ENCODE measurements at regions not wholly inside any gene's neighbourhood (a gene's known extent, or its start where the extent isn't known, plus 50 kb on each side); places are given as distances from the start of the nearest gene placed in this dataset.

DNA sequence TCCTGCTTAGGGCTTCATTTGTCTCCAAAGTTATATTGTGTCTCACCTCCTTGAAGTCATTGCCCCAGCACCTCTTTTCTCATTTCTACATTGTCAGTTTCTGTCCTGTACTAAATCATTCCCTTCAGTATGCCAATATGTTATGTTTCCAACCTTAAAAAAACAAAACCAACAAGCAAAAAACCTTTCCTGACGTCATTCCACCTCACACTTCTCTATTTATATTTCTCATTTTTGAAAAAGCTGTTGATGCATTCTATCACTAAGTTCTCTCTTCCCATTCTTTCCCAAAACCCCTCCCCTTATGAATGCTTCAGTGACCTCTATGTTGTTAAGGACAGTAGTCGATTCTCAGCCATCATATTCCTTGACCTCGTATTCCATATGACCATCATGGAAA lies 98.7 kb upstream of the ARHGAP24 start:
- no peak for DNase-seq (ENCODE audit: low read depth in 3 of 3, low spot score in 2 of 3)

DNA sequence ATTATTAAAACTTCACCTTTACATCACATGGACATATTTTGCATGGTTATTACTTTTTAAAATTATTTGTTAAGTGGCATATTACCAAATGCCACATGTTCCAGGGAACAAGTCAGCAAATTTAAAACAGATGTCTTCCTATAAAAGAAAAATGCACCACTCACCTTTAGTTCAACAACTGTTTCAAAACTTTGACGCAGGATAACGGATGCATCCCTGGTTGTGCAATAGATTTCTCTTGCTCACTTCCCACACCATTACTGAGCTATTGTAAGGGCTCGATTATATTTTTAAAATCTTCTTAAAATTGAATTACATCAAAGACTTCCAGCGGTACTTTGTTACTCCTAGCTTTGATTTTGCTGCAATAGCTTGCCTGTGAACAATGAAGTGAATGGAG lies 93.0 kb upstream of the ARHGAP24 start:
- no peak for DNase-seq (ENCODE audit: low read depth in 3 of 3, low spot score in 2 of 3)

DNA sequence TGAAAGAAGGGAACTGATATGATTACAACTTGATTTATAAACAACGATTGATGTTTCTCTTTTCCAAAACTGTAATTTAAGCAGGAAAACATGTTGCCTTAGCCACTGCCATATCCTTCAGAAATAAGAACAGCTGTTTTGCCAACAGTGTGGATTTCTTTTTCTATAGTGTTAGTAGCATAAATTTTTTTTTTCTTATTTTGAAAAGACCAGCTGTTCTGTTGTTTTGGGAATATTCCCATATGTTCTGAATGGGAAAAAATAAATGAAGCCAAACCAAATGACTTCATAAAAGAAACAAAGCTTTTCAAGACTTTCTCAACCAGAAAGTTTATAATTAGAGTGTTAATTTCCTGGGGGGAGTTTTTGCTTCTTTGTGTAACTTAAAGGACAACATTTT lies 83.9 kb upstream of the ARHGAP24 start:
- peak in 1 of 3 donors; percentile 5 for DNase-seq (ENCODE audit: low read depth in 3 of 3, low spot score in 2 of 3)

GRCh38 chr4:85391589-85392410 lies 83.2 kb upstream of the ARHGAP24 start:
- no peak for DNase-seq (ENCODE audit: low read depth in 3 of 3, low spot score in 2 of 3)

DNA sequence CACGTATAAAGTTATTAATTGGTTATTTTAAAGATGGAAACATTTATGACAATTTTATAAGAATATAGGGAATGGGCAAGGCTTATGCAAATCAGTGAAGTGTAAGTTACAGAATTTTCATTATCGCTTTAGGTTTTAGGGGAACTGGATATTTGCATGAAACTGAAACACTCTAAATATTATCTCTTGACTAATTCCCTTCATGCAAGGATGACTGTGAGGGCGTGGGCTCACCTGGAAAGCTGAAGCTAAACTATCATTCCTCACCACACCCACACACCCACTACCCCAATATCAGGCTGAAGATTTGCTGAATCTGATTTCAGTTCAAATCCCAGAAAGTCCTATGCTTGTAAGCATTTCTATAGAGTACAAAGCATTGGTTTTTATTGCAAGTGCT lies 81.7 kb upstream of the ARHGAP24 start:
- DNase-seq (ENCODE audit: low read depth in 3 of 3, low spot score in 2 of 3) = no peak

- no peak for DNase-seq (ENCODE audit: low read depth in 3 of 3, low spot score in 2 of 3)
Observed at GRCh38 chr4:85398276-85398675, 76.7 kb upstream of the ARHGAP24 start.

GRCh38 chr4:85399270-85399669 lies 75.7 kb upstream of the ARHGAP24 start:
- no peak for DNase-seq (ENCODE audit: low read depth in 3 of 3, low spot score in 2 of 3)

DNA sequence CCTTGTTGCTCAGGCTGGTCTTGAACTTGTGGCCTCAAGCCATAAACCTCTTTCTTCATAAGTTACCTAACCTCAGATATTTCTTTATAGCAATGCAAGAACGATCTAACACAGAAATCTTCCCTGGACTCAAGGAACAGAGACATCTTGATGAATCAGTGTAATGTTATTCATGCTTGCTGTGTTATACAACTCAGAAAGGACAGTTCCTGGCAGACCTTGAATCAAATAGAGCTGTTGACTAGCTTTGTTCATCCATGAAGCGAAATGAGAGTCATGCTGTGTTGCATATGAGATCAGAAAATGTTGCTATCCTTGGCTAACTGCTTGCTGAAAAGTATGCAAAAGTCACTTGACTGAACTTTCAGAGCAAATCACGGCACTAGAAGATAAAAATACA lies 72.6 kb upstream of the ARHGAP24 start:
- DNase-seq (ENCODE audit: low read depth in 3 of 3, low spot score in 2 of 3) = no peak

- no peak for DNase-seq (ENCODE audit: low read depth in 3 of 3, low spot score in 2 of 3)
Observed at GRCh38 chr4:85406185-85406584, 68.8 kb upstream of the ARHGAP24 start.

- DNase-seq (ENCODE audit: low read depth in 3 of 3, low spot score in 2 of 3) = no peak
Observed at GRCh38 chr4:85407546-85407945, 67.4 kb upstream of the ARHGAP24 start.

DNA sequence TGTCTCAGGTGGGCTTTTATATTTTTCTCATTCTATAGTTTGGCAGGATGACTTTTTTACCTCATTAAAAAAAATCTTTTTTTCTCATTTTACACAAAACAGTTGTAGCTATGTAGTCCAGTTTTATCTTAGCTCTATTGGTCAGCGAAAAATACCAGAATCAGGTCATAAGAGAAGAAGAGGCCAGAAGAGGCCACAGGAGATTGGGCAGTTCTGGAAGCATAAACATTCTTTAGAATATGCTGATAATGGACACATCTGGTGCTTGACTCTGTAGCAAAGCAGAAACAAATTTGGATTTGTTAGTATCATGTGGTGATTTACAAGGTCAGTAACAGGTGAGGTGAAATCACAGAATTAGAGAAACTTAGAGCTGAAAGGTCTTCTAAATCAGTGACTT lies 66.6 kb upstream of the ARHGAP24 start:
- no peak for DNase-seq (ENCODE audit: low read depth in 3 of 3, low spot score in 2 of 3)

- no peak for DNase-seq (ENCODE audit: low read depth in 3 of 3, low spot score in 2 of 3)
Observed at GRCh38 chr4:85409251-85409650, 65.7 kb upstream of the ARHGAP24 start.

GRCh38 chr4:85411386-85411785 lies 63.6 kb upstream of the ARHGAP24 start:
- DNase-seq (ENCODE audit: low read depth in 3 of 3, low spot score in 2 of 3) = no peak

GRCh38 chr4:85414972-85415371 lies 60.0 kb upstream of the ARHGAP24 start:
- DNase-seq (ENCODE audit: low read depth in 3 of 3, low spot score in 2 of 3) = no peak

DNA sequence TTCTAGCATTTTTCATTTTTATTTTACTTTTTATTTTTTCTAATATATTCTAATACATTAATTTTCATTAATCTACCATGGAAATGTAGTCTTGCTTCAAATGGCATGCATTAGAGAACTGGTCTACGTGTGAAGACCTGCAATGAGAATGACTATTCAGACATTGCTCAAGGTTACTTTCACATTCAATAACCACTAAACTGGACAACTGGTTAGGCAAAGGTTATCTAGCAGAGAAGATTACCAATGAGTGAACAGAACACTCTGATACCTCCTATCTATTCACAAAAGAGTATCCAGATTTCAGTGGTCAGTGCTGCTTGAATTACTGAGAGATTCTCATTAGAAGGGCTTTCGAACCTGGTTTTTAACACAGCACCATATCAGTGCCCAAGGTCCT lies 58.9 kb upstream of the ARHGAP24 start:
- no peak for DNase-seq (ENCODE audit: low read depth in 3 of 3, low spot score in 2 of 3)

GRCh38 chr4:85419103-85419502 lies 55.8 kb upstream of the ARHGAP24 start:
- no peak for DNase-seq (ENCODE audit: low read depth in 3 of 3, low spot score in 2 of 3)

- DNase-seq (ENCODE audit: low read depth in 3 of 3, low spot score in 2 of 3) = peak in 2 of 3 donors; percentile 33 to 34
Observed at GRCh38 chr4:85420831-85421230, 54.1 kb upstream of the ARHGAP24 start.

DNA sequence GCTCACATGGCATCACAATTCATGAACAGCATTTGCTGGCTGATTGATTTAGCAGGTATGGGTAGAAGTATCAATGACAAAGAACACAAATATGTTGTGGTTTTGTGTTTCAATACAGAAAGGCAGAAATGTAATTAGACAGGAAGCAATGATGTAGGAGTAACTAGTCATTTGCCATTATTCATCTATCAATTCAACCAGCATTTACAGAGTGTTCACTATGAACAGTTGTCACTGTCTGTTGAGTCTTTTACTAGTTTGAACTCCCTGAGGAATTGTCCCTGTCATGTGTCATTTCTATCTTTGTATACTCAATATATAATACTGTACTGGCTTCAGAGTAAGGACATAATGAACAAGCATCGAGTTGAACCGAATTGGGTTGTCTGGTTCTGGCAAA lies 51.5 kb upstream of the ARHGAP24 start:
- DNase-seq (ENCODE audit: low read depth in 3 of 3, low spot score in 2 of 3) = no peak
